GM19239 (cell line): ENCODE measurements at regions not wholly inside any gene's neighbourhood (a gene's known extent, or its start where the extent isn't known, plus 50 kb on each side); places are given as distances from the start of the nearest gene placed in this dataset.
"Not testable (repeated sequence)": the region's sequence is repeated elsewhere in the genome, so short reads cannot be mapped to it uniquely, and the experiment has no call there.

ENCODE experiments used
- DNase-seq: peaks from one replicate; pipeline ENCODE4 v3.0.0; 2011; ENCODE audit warnings: low spot score; ENCODE audit not compliant: insufficient read length
- FAIRE-seq: peaks from 2 replicates; lab custom pipeline; 2011; peaks lifted over from hg19 to GRCh38; lab: Jason Lieb, UNC

DNA sequence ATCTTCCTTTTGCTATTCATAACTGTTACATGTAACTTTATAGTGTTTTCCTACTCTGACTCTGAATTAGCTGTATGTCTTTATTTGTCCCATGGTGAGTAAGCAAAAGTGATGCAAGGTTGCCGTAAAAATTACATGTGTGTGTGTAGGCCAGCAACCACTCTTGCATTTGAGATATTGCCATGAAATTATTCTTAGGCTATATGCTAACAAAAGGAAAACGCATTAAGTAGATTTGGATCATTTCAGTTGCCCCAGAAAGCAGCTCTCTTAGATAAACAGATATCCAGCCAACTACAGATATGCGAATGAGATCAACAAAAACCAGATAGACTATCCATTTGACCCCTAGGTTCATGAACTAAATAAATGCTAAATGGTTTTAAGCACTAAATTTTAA lies 73.6 kb downstream of the CYLC2 start:
- no peak for DNase-seq
- no peak for FAIRE-seq

DNA sequence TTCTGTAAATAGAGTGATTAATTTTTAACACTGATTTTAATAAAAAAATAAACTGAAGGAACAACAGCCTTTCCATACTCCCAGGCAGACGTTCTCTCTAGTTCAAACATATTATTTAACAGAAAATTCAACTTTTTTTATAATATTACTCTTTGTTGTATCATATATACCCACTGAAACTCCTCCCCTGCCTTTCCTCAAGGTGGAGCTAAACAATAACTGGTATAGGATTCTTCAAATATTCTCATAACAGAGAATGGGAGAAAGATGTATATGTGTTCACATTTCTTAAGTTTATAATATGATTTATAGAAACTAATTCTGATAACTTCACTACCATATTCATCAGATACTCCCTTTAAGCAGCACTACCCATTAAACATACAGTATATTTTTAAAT lies 83.4 kb downstream of the CYLC2 start:
- no peak for FAIRE-seq
- no peak for DNase-seq

DNA sequence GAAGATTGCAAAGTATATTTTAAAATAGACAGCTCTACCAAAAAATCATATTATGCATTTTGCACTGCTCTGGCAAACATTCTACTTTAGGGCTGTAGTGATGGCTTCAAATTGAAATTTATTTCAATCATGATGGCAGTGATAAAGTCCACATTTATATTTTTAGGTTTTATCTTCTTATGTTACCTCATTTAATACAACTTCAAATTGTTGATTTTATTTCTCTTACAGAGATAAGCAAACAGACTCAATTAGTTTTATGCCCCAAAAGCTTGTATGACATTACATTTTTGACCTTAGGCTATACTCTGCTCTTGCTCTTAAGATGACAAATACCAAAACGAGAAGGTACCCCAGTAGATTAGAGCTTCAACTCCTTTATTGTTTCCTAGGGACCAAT lies 87.4 kb downstream of the CYLC2 start:
- FAIRE-seq (no peak), DNase-seq (no peak)

DNA sequence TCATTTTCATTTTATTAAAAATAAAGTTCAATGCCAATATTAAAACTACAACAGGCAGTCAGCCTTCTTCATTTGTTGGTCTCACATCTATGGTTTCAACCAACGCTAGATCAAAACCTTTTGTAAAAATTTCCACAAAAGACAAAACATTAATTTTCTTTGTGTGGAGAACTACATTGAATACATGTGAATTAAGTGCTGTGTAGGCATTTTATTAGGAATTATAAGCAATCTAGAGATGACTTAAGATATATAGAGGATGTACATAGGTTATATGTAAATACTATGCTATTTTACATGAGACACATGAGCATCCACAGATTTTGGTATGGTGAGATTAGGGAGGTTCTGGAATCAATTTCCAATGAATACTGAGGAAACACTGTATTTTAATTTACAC lies 94.2 kb downstream of the CYLC2 start:
- no peak for DNase-seq
- no peak for FAIRE-seq

DNA sequence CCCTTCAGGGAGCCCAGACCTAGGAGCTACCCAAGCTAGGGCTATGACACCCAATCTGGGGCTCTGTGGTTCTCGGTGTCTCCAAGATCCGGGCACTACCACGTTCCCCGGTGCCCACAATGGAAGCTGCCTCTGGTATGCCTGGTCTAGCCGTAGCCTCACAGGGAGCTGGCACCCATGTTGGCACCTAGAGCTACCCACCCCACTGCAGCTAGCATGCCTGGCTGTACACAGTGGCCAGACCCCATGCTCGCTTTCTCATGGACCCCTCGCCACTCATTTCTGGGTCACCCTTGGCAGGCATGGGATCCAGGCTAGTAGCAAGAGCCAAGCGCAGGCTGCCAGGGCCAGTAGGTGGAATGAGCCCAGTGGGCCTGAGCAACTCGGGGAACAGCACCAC lies 109.0 kb downstream of the CYLC2 start:
- no peak for FAIRE-seq

DNA sequence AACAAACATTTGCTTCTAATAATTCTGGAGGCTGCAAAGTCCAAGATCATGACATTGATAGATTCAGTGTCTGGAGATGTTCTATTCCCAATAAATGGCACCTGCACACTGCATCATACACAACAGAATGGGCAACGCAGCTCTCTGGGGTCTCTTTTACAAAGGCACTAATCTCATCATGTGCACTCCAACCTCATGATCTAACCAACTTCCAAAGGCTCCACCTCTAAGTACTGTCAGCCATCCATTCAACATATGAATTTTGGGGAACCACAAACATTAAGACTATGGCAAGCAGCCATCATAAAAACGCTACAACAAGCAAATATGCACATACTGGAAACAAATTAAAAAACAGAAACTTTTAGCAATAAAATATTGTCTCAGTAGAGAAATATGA lies 121.1 kb downstream of the CYLC2 start:
- no peak for DNase-seq
- no peak for FAIRE-seq

More for the DNA sequence above, 109.0 kb downstream of the CYLC2 start:
- DNase-seq: no peak

DNA sequence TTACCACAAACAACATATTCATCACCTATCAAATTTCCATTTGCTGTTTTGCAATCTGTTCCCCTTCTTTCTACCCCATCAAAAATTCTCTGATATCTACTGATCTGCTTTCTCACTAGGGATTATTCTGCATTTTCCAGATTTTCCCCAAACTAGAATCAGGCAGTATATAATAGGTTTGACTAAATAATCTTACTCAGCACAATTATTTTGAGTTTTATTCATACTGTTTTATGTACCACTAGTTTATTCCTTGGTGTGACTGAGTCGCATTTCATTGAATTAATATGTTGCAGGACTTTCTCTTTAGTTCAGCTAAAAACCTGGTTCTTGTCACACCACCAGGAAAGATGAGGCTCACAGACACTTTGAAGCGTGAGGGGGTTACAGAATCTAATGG lies 131.4 kb downstream of the CYLC2 start:
- DNase-seq (no peak), FAIRE-seq (no peak)

DNA sequence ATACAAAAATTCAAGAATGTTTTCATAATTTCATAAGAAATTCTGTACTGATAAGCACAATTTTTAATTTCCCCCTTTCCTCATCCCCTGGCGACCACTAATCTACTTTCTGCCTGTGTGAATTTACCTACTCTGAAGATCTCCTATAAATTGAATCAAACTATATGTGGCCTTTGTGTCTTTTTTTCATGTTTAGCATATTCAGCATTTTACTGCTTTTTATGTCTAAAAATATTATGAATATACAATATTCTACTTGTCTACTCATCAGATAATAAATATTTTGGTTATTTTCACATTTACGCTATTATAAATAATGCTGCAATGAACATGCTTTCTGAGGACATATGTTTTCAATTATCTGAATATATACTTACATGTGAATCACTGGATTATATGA lies 144.8 kb downstream of the CYLC2 start:
- FAIRE-seq (no peak), DNase-seq (no peak)

DNA sequence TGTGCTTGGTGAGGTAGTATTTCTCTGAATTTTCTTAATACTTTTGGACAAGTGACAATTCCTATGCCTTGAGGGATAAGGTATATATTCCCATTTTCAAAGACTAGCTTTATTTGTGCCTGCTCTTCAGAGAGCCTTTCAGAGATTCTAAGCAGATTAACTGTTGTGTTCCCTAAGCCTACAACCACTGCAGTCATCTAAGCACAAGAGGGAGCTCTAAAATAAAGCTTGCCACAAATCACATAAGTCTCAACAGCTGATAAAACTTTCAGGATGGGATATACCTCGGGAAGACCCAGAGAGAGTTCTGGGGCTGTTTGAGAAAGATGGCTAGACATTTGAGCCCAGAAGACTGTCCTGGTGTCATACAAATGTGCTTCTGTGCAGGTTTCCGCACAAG lies 157.3 kb downstream of the CYLC2 start:
- DNase-seq (no peak), FAIRE-seq (no peak)

DNA sequence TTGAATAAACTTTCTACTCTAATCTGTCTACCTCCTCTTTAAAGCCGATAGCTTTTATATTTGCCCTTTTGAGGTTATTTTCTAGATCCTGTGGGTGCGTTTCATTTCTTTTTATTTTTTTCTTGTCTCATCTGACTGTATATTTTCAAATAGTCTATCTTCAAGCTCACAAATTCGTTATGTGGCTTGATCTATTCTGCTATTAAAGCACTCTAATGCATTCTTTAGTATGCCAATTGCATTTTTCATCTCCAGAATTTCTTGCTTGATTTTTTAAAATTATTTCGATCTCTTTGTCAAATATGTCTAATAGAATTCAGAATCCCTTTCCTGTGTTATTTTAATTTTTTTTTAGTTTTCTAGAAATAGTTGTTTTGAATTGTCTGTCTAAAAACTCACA lies 172.4 kb downstream of the CYLC2 start:
- DNase-seq (no peak), FAIRE-seq (no peak)

DNA sequence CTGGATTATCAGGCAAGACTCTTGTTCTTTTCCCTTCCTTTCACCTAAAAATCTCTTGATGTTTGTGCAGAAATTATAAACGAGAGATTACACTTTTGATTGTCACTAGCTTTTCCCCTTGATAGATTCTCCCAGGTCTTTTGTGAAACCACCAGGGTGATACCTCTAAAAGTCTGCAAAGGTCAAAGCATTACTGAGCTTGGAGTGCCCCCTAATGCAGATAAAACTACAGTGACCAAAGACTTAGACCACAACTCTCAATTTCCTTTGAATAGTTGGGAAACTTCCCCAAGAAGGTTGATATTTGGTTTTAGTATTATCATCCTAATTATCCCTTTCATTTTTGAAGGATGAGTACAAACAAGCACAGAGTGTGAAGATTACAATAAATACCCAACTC lies 173.1 kb downstream of the CYLC2 start:
- DNase-seq: no peak
- no peak for FAIRE-seq

DNA sequence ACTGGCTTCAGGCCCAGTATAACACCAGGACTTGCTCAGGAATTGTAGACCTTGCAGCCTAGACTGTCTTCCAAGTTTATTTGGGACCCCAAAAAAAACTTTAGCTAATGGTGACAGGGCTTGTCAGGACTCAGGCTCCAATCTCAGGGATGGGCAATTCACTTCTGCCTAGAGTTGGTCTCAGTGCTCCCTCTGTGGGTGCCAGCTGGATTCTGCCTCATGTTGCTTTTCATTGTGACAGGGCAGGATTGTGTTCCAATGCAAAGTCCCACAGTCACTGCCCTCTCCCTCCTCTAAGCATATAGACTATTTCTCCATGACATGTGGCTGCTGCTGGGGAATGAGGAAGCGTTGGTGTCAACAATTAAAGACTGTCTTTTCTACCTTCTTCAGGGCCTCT lies 174.7 kb downstream of the CYLC2 start:
- no peak for FAIRE-seq
- DNase-seq: no peak

DNA sequence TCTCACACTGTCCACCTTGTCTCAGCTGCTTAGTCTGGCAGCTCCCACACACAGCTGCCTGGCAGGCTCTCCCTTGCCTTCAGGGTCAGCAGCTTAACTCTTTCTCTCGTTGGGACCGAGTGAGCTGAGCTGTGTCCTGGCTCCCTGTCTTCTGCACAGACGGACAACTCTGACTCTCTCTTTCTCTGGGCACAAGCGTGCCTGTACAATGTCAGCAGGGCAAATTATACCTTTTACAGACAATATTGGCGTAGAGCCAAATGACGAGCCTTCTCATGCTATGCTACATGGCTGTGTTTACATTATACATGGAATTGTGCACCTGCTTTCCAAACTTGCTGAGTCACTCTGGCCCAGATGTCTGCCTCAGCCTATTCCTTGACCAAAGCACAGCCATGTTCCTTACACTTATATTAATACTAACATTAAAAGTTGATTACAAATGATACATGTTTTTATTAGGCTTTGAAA lies 188.6 kb downstream of the CYLC2 start:
- FAIRE-seq (no peak), DNase-seq (no peak)

DNA sequence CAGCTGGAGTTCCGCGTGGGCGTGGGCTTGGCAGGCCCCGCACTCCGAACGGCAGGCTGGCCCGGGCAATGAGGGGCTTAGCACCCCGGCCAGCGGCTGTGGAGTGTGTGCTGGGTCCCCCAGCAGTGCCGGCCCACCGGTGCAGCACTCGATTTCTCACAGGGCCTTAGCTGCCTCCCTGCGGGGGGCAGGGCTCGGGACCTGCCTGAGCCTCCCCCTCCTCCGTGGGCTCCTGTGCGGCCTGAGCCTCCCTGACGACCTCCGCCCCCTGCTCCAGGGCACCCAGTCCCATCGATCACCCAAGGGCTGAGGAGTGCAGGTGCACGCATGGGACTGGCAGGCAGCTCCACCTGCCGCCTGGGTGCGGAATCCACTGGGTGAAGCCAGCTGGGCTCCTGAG lies 191.8 kb downstream of the CYLC2 start:
- no peak for DNase-seq
- FAIRE-seq: no peak

DNA sequence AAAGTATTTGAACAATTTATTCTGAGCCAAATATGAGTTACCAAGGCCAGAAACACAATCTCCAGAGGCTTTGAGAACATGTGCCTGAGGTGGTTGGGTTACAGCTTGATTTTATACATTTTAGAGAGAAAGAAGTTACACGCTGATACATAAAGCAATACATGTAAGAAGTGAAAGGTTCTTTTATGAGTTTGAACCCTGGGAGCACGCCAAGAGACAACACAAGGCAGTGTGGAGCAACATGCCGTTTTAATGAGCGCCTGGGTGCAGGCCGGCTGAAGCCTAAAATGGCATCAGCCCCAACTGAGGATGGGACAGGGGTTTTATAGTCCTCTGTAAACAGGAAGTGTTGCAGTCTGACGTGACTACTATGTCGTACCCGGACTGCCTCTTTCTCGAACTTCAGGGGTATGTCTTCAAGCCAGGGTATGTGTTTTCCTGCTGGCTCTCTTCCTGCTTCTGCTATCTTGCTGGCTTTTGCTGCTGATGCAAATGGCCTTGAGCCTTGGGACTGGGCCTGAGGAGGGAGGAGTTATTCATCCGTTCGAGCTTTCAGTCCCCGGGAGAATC lies 193.7 kb downstream of the CYLC2 start:
- FAIRE-seq (no peak), DNase-seq (no peak)

DNA sequence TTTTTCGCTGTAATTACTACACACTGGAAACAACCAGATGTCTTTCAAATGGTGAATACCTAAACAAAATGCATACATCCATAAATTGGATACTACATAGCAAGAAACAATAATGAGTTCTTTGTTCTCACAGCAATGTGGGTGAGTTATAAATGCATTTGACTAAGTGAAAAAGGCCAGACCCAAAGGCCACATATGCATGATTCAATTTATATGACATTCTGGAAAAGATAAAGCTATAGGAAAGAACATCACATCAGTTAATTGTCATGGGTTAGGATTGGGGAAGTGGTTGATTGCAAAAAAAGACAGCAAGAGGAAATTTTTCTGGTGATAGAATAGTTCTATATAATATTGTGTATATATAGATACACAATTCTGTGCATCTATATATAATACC lies 198.9 kb downstream of the CYLC2 start:
- DNase-seq: no peak
- no peak for FAIRE-seq

DNA sequence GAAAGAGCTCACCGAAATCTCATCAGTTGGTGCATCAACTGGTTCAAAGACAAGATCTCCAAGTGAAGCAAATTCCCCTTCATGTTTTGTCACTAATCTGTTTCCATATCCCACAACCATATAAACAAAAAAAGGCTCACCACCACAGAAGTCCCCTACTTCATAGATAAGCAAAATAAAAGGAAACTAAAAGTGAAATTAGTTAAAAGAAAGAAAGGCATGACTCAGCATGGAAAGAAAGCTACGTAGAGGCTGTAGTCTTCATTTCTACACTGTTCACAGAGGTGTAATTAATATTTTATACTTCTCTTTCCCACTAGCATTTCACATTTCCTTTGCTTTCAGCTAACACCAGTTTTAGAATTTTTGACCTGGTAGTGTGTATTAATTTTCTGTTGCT lies 208.0 kb downstream of the CYLC2 start:
- DNase-seq (no peak), FAIRE-seq (no peak)

DNA sequence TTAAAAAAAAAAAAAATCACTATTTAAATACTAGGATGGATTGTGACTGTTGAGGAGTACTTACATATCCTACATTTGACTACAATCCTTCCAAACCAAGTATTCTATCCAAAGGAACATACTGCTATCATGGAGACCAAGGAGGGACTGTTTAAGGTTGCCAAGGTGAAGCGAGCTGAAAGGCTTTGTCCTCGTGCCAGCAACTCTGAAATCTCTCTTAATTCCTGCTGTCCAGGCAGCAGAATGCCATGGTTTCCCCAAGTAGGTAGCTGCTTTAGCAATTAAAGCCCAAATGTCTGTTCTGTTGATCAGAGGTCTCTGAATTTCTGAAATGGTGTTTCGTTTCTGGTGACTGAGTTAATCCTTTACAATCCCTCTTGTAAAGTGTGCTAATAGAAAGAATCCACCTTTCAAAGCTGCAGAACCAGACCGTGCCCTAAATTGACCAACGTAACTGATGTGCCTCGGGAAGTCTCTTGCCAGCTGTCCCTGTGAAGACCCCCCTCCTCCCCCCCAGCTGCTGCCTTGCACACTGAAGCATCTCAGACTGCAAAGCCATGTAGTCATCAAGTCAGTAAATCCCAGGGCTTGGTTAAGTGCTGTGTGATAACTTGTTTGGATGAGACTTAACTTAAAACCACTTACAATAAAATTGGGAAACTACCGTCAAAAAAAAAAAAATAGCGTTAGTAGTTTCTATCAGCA lies 210.9 kb downstream of the CYLC2 start:
- DNase-seq, FAIRE-seq: not testable (repeated sequence)

DNA sequence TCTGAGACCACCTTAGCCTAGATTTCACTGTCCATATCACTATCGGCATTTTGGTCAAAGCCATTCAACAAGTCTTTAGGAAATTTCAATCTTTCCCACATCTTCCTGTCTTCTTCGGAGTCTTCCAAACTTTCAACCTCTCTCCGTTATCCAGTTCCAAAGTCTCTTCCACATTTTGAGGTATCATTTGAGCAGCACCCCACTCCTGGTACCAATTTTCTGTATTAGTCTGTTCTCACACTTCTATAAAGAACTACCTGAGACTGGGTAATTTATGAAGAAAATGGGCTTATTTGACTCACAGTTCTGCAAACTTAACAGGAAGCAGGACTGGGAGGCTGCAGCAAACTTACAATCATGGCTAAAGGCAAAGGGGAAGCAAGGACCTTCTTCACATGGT lies 215.5 kb downstream of the CYLC2 start:
- no peak for DNase-seq
- no peak for FAIRE-seq

DNA sequence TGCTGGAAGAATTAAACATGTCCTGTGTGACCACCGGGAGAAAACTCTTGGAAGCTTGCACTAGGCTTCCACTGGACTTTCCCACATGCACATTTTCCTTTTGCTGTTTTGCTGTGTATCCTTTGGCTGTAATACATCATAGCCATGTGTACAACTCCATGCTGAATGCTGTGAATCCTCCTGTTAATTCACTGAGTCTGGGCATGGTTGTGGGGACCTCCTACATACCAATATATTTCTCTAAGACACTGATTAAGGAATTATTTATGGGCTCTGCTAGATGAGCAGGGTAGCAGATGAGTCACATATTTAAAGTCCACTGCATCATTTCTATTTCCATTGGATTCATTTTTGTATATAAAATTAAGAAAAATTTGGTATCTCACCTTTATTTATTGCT lies 220.1 kb downstream of the CYLC2 start:
- DNase-seq: no peak
- FAIRE-seq: no peak

DNA sequence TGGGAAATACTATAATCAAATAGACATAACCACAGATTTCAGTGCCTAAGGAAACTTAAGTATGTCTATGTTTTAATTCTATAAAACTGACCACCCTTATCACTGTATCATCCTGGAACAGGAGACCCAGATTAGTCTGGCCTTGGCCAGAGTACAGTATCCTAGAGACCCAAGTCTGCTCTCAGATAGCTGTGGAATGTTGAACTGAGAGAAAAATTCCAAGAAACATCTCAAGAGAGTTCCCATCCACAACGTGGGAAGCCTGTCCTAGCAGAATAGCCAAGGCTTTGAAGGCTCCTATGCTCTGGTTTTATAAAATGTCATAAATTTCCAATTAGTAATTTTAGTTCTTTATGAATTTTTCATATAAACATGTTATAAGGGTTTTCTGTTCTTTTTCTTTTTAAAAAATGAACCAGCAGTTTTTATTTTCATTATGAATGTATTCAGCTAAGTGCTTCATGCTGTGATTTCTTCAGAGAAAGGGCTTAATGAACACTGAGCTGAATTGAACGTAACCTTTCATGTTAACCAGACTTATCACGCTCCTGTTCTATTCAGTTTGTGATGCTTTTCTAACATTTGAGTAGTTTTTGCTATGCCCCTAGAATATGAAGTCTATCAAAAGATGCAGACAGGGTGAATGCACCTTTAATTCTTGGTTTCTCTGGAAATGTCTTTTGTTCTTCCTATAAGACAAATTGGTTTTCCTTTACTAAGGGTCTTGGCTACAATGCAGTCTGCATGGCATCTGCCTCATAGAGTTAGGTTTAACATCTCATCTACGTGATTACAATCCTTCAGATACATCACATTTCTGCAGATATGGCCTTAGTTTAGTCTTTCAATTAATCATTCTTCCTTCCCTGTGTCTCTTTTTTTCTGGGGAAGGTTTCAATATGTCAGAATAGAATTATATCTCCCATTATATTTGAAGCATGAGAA lies 230.8 kb downstream of the CYLC2 start:
- DNase-seq: no peak
- no peak for FAIRE-seq
